ENCODE measurements at regions not wholly inside any gene's neighbourhood (a gene's known extent, or its start where the extent isn't known, plus 50 kb on each side); places are given as distances from the start of the nearest gene placed in this dataset.

GRCh38 chr3:24834442-24834841 is 339.8 kb upstream of the THRB start:
- no peak overlapping the region for H3K27ac ChIP-seq (ENCODE audit: extremely low read depth, low read depth, low read length)
- peaks cover 0 to 5% of the 10 kb centered on the region in 2 experiments; a peak in 1 of 5 replicates for H3K4me1 ChIP-seq (replicated peaks in 1 of 2; ENCODE audit: control insufficient read depth in 2 of 2, insufficient read depth in 2 of 2, low read length in 2 of 2)
- intact Hi-C loops (cut with micrococcal nuclease) (no loop called here), in situ Hi-C loops (cut with MboI) (no loop called here)
- no peak for FAIRE-seq
- H3K27me3 ChIP-seq (ENCODE audit: control insufficient read depth in 2 of 2, insufficient read depth in 2 of 2, low read length in 2 of 2), result peaks cover 0 to 8% of the 10 kb centered on the region in 2 experiments; a peak in 2 of 5 replicates
- H3K9ac ChIP-seq (ENCODE audit: insufficient read depth in 1 of 2, low read depth in 2 of 2, low read length in 2 of 2), result no peak overlapping the region
- BruUV-seq (replicated peaks), result no TSS peak
- DNase-seq (ENCODE audit: extremely low read depth in 1 of 4, low spot score in 3 of 4), result no peak
- no peak overlapping the region for H3K4me3 ChIP-seq
- H4K20me1 ChIP-seq (replicated peaks; ENCODE audit: control insufficient read depth, insufficient read depth, low read length), result no peaks in the 10 kb centered on the region
- no peak for TF ChIP-seq ZNF282 (CRISPR knock-in tag; IDR thresholded peaks at IDR 0.05)
- TF ChIP-seq KAT2B (IDR thresholded peaks at IDR 0.05; ENCODE audit: low read depth, low read length), result no peak
- TF ChIP-seq MLX (CRISPR knock-in tag; conservative IDR thresholded peaks at IDR 0.05), result no peak
- TF ChIP-seq, protein P1, sequence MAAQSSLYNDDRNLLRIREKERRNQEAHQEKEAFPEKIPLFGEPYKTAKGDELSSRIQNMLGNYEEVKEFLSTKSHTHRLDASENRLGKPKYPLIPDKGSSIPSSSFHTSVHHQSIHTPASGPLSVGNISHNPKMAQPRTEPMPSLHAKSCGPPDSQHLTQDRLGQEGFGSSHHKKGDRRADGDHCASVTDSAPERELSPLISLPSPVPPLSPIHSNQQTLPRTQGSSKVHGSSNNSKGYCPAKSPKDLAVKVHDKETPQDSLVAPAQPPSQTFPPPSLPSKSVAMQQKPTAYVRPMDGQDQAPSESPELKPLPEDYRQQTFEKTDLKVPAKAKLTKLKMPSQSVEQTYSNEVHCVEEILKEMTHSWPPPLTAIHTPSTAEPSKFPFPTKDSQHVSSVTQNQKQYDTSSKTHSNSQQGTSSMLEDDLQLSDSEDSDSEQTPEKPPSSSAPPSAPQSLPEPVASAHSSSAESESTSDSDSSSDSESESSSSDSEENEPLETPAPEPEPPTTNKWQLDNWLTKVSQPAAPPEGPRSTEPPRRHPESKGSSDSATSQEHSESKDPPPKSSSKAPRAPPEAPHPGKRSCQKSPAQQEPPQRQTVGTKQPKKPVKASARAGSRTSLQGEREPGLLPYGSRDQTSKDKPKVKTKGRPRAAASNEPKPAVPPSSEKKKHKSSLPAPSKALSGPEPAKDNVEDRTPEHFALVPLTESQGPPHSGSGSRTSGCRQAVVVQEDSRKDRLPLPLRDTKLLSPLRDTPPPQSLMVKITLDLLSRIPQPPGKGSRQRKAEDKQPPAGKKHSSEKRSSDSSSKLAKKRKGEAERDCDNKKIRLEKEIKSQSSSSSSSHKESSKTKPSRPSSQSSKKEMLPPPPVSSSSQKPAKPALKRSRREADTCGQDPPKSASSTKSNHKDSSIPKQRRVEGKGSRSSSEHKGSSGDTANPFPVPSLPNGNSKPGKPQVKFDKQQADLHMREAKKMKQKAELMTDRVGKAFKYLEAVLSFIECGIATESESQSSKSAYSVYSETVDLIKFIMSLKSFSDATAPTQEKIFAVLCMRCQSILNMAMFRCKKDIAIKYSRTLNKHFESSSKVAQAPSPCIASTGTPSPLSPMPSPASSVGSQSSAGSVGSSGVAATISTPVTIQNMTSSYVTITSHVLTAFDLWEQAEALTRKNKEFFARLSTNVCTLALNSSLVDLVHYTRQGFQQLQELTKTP (IDR thresholded peaks at IDR 0.05; ENCODE audit: low read depth in 1 of 2, partially characterized antibody in 2 of 2), result no peak
- no peak for TF ChIP-seq PHB (CRISPR knock-in tag; IDR thresholded peaks at IDR 0.05)
- no peak for TF ChIP-seq BHLHE40 (IDR thresholded peaks at IDR 0.05; ENCODE audit: low read length)
- no peak for TF ChIP-seq POLR2A (conservative IDR thresholded peaks at IDR 0.05)
- TF ChIP-seq CTCF (IDR thresholded peaks at IDR 0.05 in 2 of 3, conservative IDR thresholded peaks at IDR 0.05 in 1 of 3; ENCODE audit: insufficient read depth in 2 of 3, low read depth in 1 of 3, low read length in 3 of 3), result no peak
- ChIA-PET POLR2A (no interaction called here), CTCF (ENCODE audit: low intra/inter-chr PET ratio) (no interaction called here)
- H3K9me3 ChIP-seq (replicated peaks; ENCODE audit: control insufficient read depth, insufficient read depth, low read depth, low read length), result no peaks in the 10 kb centered on the region
- ATAC-seq, result no peak
- H2AFZ ChIP-seq (ENCODE audit: low read depth, low read length), result no peak overlapping the region
- no peaks in the 10 kb centered on the region for H3K9me1 ChIP-seq (ENCODE audit: control insufficient read depth, insufficient read depth, low read length)
- H3K79me2 ChIP-seq (ENCODE audit: control insufficient read depth, insufficient read depth, low read length), result no peaks in the 10 kb centered on the region
- H3K4me2 ChIP-seq (ENCODE audit: insufficient read depth, low read length), result no peak overlapping the region
- H3K36me3 ChIP-seq (ENCODE audit: control insufficient read depth, insufficient read depth, low read length), result no peaks in the 10 kb centered on the region
- 0% methylated on average over 4 of the region's 4 CpGs for WGBS (ENCODE audit: insufficient coverage, low coverage, missing lambda C conversion rate)

Measured in K562 (cell line).